ENCODE measurements at regions not wholly inside any gene's neighbourhood (a gene's known extent, or its start where the extent isn't known, plus 50 kb on each side); places are given as distances from the start of the nearest gene placed in this dataset.

GRCh38 chr1:201594575-201595245 is 55.8 kb downstream of the NAV1 start:
- CTCF ChIA-PET = interaction anchor here (0.7 kb wide), 1 partner anchor 769 kb away, joined by 3 read pairs; no protein-coding TSS in a partner anchor
- intact Hi-C loops (cut with micrococcal nuclease; ENCODE audit: unreplicated experiment) = no loop called here
- SMC1A ChIA-PET (ENCODE audit: uncharacterized antibody, unreplicated experiment) = no interaction called here
- no peak for FAIRE-seq
- H3K27ac ChIP-seq (ENCODE audit: control insufficient read depth, insufficient read depth) = no peak overlapping the region
- DNase-seq (ENCODE audit: low read depth, low spot score) = no peak
- WGBS (ENCODE audit: insufficient coverage, insufficient replicate concordance, low lambda C conversion rate, missing lambda C conversion rate) = 15% methylated on average over 9 of the region's 9 CpGs
- no peak overlapping the region for H3K4me3 ChIP-seq
- no peak overlapping the region for H3K4me2 ChIP-seq (ENCODE audit: control insufficient read depth, insufficient read depth)
- no TSS peak for BruUV-seq (replicated peaks)
- POLR2A ChIA-PET = no interaction called here
- H3K36me3 ChIP-seq (ENCODE audit: control insufficient read depth in 2 of 2, insufficient read depth in 2 of 2, low read length in 1 of 2) = no peaks in the 10 kb centered on the region
- peak; percentile 87 for TF ChIP-seq REST (IDR thresholded peaks at IDR 0.05; ENCODE audit: low read depth, low read length)
- TF ChIP-seq SREBF1 (IDR thresholded peaks at IDR 0.05; ENCODE audit: low read length) = no peak
- no peak for TF ChIP-seq IRF4 (IDR thresholded peaks at IDR 0.05; ENCODE audit: low read depth, low read length)
- TF ChIP-seq SKIL (IDR thresholded peaks at IDR 0.05; ENCODE audit: low read depth, poor library complexity, severe bottlenecking) = no peak
- H3K4me1 ChIP-seq (ENCODE audit: control insufficient read depth, insufficient read depth, low read length) = no peaks in the 10 kb centered on the region
- in situ Hi-C loops (cut with MboI) = no loop called here
- no peak overlapping the region for H3K9ac ChIP-seq (ENCODE audit: control insufficient read depth, insufficient read depth, low read length)
- H3K27me3 ChIP-seq (replicated peaks in 1 of 2; ENCODE audit: control insufficient read depth in 2 of 2, insufficient read depth in 2 of 2, low read length in 1 of 2) = peaks cover 0 to 8% of the 10 kb centered on the region in 2 experiments; a peak in 3 of 4 replicates
- peak; percentile 43; the same call in 1 of the 3 replicates for ATAC-seq
- RAD21 ChIA-PET (ENCODE audit: unreplicated experiment) = no interaction called here
- no peak overlapping the region for H2AFZ ChIP-seq (ENCODE audit: control insufficient read depth, low read depth, low read length)
- H3K9me3 ChIP-seq (replicated peaks; ENCODE audit: control insufficient read depth, insufficient read depth, low read length) = no peaks in the 10 kb centered on the region
- no peaks in the 10 kb centered on the region for H3K79me2 ChIP-seq (ENCODE audit: control insufficient read depth, insufficient read depth, low read length)
- H4K20me1 ChIP-seq (ENCODE audit: control insufficient read depth, insufficient read depth) = no peaks in the 10 kb centered on the region

All from GM12878 (cell line).